ENCODE measurements at regions not wholly inside any gene's neighbourhood (a gene's known extent, or its start where the extent isn't known, plus 50 kb on each side); places are given as distances from the start of the nearest gene placed in this dataset.

GRCh38 chr4:53788011-53788410, 196.7 kb upstream of the LNX1 start:
- TF ChIP-seq EZH2 (IDR thresholded peaks at IDR 0.05; ENCODE audit: low read depth, unreplicated experiment) (no peak), CTCF (conservative IDR thresholded peaks at IDR 0.05; ENCODE audit: low read depth in 2 of 2) (no peak), REST (IDR thresholded peaks at IDR 0.05; ENCODE audit: unreplicated experiment) (no peak), JUNB (IDR thresholded peaks at IDR 0.05; ENCODE audit: unreplicated experiment) (no peak), POLR2AphosphoS5 (IDR thresholded peaks at IDR 0.05; ENCODE audit: low read depth) (no peak), EZH2phosphoT487 (IDR thresholded peaks at IDR 0.05; ENCODE audit: unreplicated experiment) (no peak), CREB1 (CRISPR knock-in tag; IDR thresholded peaks at IDR 0.05; ENCODE audit: low read depth) (no peak), ETS1 (IDR thresholded peaks at IDR 0.05) (no peak), ZNF331 (CRISPR knock-in tag; IDR thresholded peaks at IDR 0.05; ENCODE audit: low read depth) (no peak), ZNF462 (CRISPR knock-in tag; IDR thresholded peaks at IDR 0.05) (no peak), STAT1 (IDR thresholded peaks at IDR 0.05; ENCODE audit: unreplicated experiment) (no peak), NANOG (IDR thresholded peaks at IDR 0.05; ENCODE audit: borderline replicate concordance) (no peak)

Data from GM23338 (cell line).